MV-4-11 (cell line): ENCODE measurements at regions not wholly inside any gene's neighbourhood (a gene's known extent, or its start where the extent isn't known, plus 50 kb on each side); places are given as distances from the start of the nearest gene placed in this dataset.
"Not testable (repeated sequence)": the region's sequence is repeated elsewhere in the genome, so short reads cannot be mapped to it uniquely, and the experiment has no call there.

Experiments used
- DNase-seq: peaks from one replicate; lab custom pipeline; 2025; lab: John Stamatoyannopoulos, UW

- peak; percentile 4 for DNase-seq
These were observed 326.1 kb upstream of the ROPN1 start for GRCh38 chr3:124318014-124318413.

DNA sequence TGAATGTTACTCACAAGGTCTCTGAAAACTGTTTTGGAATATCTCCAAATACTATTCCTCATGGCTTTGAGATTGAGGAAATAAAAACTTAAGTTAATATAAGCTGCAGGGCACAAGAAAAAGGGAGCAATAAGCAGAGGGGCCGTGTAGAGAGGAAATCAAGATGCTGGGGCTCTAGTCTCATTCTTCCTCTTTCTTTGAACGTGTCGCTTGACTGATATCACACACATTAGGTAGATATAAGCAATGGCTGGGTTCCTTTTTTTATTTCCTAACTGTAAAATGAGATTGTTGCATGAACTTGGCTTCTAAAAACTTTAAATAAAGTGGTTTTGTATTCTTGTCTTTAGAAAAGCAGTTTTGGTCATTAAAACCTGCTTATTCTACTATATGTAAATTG lies 326.7 kb upstream of the ROPN1 start:
- DNase-seq, result peak; percentile 4

GRCh38 chr3:124320976-124321375 lies 329.1 kb upstream of the ROPN1 start:
- no peak for DNase-seq

- no peak for DNase-seq
These were observed 330.5 kb upstream of the ROPN1 start for GRCh38 chr3:124322309-124322880.

DNA sequence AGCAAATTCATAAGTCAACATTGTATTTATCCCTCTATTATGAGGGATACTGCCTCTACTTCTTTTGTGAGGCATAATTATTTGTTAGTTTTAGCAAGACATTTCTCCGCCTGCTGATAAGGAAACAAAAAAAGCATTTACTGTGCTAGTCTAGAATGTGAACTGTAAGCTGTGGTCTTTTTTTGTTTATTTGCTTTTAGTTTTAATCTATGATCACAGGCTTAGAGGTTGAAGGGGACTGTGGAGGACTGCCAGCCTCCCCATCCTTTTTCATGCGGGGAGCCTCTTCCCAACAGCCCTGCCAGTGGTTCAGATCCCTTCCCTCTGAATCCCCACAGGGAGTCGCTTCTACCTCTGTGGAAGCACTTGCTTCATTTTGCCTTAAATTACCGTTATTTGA lies 331.0 kb upstream of the ROPN1 start:
- no peak for DNase-seq

DNA sequence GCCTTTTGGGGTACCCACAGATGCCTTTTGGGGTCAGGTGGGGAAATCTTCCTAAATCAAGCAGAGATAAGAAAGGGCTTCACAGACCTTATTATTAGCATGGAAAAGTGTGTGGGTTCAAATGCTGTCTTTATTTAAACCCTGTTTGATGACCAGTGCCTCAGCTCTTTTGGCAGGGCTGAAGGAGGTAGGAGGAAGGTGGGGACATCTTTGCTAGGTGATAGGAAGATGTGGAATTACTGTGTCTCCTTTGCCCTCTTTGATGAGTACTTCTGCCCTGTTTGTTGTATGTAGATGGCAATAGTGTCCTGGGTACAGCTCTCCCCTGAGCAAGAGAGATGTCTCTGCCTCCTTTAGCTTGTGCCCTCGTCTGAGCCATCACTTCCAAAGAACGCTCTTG lies 333.3 kb upstream of the ROPN1 start:
- DNase-seq, result no peak

GRCh38 chr3:124329723-124330122 lies 337.8 kb upstream of the ROPN1 start:
- no peak for DNase-seq

DNA sequence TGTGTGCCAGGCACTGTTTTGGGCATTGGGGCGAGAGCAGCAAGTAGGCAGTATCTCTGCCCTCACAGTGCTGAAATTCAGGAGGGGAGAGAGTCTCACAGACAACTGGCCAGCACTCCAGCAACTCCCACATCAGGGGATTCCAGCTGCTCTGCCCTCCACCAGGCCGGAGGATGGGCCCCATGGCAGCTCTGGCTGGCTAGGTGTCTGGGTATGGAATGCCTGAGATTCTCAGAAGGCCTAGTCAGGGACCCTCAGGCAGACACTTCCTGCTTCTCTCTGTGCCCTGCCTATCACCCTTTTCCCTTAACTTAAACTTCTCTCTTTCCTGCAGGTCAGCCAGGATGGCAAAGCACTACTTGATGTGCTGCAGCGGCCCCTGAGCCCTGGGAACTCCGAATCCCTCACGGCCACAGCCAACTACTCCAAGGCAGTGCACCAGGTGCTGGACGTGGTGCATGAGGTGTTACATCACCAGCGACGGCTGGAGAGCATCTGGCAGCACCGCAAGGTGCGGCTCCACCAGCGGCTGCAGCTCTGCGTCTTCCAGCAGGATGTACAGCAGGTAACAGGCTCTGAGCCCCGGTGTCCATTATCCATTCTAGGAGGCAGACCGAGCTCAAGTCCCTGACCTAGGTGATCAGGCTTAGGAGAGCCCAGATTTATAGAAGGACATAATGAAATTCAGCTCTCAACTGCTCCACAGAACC lies 342.2 kb upstream of the ROPN1 start:
- DNase-seq, result no peak

DNA sequence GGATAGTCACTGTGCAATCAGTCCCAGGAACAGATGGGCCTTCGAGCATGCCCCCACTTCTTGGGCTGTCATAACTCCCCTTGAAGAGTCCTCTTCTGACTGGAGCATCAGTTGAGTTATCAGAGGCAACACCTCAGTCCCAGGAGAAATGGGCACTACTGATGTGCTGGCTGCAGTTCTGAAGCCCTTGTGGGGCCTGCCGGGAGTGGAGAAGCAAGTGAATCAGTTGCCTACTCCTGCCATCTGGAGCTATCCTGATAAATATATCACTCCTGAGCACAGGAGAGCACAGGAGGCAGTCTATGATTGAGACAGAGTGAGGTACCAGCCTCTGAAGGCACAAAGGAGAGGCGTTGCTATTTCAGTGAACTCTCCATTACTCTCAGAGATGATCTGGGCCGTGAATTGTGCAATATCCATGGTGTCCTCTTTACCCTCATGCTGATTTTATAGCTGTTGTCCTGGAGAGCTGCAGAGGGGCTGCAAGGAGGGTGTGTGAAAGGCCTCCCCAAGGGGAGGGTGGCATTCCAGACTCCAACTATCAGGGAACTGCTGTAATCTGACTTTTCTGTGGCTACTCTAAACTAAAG lies 344.2 kb upstream of the ROPN1 start:
- DNase-seq, result no peak

GRCh38 chr3:124345845-124346244 lies 353.9 kb upstream of the ROPN1 start:
- DNase-seq, result no peak

GRCh38 chr3:124346487-124346886 lies 354.6 kb upstream of the ROPN1 start:
- no peak for DNase-seq

GRCh38 chr3:124347418-124347817 lies 355.5 kb upstream of the ROPN1 start:
- no peak for DNase-seq

- not testable (repeated sequence) for DNase-seq
These were observed 356.6 kb upstream of the ROPN1 start for GRCh38 chr3:124348555-124348954.

GRCh38 chr3:124351430-124352148 lies 359.7 kb upstream of the ROPN1 start:
- DNase-seq, result peak; percentile 15

DNA sequence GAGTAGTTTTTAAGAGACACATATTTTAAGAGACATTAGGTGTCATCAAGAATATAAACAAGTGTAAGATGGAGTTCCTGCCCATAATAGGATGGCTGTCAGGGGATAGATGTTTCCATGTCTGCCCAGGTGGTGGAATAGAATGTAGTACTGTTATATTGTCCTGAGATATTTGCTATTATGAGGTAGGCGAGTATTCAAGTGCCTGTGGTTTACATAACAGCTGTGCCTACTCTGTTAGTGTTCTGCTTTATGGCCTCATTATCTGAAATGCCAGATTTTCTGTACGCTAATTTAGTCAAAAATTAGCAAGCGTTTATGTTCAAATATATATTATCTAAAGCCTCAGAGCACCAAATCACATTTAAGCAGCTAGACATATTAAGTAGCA lies 360.2 kb upstream of the ROPN1 start:
- no peak for DNase-seq

DNA sequence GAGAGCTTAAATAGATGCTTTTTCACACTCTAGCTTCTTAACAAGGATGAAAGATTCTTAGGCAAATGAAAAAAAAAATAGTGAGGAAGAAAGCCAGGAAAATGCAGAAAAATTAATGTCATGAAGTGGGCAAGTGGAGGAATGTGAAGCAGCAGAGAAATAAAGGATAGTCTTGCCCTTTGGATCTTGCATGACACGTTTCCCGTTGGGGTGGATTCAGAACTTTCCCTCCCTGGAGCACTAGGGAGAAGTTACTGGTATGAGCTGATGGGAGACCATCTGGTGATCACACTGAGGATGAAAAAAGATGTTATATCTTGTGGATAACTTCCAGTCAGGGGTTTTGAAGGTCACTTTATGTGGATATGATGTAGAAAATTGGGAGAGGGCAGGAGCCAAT lies 361.8 kb upstream of the ROPN1 start:
- no peak for DNase-seq

DNA sequence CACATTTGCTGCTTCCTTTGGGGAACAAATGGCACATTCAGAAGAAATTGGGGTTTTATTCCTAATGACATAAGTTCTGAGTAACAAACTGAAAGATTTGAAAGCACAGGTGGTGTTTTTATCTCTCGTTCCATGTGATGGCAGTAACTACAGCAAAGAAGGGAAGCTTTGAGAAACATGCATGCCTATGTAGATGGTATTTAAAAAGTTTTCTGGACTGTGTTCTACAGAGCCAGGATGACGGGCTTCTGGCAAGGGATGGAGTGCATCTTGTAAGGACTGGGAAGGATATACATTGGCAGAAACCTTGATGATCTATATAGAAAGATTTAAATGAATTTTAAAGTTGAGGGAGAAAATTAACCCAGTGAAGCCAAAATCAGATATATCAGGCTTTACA lies 362.2 kb upstream of the ROPN1 start:
- no peak for DNase-seq

DNA sequence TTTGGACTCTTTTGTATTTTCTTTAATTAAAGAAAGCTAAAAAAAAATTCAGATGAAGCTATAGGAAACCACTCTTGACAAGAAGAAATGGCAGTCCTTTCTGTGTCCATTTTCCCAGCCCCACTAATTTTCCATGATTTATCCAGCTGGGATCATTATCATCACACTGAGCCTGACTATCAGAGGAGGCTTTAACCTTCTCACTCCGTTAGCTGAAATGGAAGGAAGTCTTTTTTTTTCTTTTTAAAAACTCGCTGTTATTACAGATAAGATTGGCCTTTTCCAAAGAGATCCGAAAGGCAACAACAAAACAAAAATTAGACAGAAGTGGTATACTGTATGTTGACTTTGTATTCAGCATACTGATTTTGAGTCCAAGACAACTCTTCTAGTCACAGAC lies 366.2 kb upstream of the ROPN1 start:
- DNase-seq, result no peak

DNA sequence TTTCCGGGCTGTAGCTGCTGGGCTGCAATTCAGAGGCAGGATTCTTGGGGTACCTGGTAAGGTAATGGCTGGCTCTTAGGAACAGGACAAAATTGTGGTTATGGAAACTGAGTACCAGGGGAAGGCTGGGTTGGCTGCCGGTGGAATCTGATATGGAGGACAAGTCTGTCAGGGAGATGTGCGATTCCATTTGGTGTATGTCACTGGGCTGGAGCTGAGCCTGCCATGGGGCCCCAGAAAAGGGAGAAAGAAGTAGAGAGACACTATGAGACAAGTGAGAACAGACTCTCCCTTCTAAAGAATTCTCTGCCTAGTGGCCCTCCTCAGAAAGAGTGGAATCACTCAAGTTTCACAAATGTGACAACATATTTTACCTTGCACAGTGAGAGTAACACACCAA lies 368.2 kb upstream of the ROPN1 start:
- no peak for DNase-seq

GRCh38 chr3:124360563-124360962 lies 368.6 kb upstream of the ROPN1 start:
- DNase-seq, result no peak

- DNase-seq, result no peak
These were observed 368.7 kb upstream of the UMPS start for GRCh38 chr3:124361566-124361965.

- DNase-seq, result no peak
These were observed 367.8 kb upstream of the UMPS start for GRCh38 chr3:124362455-124362854.

- DNase-seq, result no peak
These were observed 366.8 kb upstream of the UMPS start for GRCh38 chr3:124363476-124363875.
